ENCODE measurements at regions not wholly inside any gene's neighbourhood (a gene's known extent, or its start where the extent isn't known, plus 50 kb on each side); places are given as distances from the start of the nearest gene placed in this dataset.
"Not testable (repeated sequence)": the region's sequence is repeated elsewhere in the genome, so short reads cannot be mapped to it uniquely, and the experiment has no call there.

DNA sequence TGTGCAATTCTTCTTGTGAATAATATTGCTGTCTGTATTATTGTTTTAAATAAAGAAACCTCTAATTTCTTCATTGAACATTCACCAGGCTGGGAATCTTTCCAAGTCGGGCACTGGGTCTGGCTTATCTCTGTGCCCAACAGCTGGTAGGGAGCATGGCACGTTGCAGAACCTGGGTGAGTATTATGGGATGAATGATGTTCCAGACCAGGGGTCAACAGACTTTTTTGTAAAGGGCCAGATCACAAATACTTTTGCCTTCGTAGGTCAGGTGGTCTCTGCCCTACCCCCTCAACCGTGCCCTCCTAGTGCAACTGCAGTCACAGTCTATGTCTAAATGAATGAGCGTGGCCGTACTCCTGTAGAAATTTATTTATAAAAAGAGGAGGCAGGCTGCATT, 81.6 kb upstream of the FOXQ1 start:
- DNase-seq: no peak

DNA sequence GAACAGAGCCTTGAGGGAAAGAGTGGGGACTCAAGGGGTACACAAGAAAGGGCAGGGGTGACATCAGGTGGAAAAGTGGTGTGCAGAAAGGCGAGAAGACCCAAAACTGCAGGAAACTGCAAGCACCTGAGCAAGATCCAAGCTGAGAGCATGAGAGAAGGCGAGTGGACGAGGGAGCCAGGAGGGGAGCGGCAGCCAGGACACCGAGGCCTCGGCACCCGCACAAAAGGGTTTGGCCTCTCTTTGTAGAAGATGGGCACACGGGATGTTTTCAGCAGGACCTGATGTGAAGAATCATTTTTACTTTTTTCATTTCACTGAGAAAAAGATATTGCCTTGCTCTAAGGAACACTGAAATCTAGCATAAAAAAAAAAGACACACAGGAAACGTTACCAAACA, 82.1 kb upstream of the FOXQ1 start:
- no peak for DNase-seq

DNA sequence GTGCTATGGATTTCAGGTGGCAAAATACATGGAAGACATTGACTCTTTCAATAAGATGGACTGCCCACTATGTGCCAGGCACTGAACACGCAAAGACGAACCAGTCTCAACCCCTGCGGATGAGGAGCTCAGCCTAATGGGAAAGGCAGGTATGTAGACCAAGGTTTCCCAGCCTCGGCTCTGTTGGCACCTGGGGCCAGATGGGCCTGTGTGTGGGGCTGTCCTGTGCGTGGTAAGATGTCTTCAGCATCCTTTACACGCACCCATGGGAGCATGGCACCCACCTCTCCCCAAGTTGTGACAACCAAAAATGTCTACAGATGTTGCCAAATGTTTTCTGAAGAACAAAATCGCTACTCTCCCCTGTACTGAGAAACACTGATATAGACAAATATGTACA, 82.6 kb upstream of the FOXQ1 start:
- DNase-seq: no peak

DNA sequence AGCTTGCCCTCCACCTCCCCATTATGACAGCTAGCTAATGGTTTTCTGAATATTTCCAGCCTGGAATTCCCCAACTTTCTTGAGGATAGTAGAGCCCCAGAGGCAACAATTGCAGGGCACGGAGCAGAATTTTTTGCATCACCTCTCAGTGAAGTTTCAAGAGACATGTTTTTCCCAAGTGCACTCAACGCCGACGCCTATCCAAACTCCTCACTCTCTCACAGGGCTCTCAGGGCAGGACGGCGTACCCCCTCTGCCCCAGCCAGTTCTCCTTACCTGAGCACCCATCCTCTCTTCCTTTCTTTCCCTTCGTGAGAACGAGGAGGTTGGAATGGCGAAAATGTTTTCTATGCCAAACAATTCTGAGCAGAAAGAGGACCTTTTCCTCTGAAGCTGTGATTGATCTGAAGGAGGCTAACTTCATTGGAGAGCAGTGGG, 83.1 kb upstream of the FOXQ1 start:
- no peak for DNase-seq

DNA sequence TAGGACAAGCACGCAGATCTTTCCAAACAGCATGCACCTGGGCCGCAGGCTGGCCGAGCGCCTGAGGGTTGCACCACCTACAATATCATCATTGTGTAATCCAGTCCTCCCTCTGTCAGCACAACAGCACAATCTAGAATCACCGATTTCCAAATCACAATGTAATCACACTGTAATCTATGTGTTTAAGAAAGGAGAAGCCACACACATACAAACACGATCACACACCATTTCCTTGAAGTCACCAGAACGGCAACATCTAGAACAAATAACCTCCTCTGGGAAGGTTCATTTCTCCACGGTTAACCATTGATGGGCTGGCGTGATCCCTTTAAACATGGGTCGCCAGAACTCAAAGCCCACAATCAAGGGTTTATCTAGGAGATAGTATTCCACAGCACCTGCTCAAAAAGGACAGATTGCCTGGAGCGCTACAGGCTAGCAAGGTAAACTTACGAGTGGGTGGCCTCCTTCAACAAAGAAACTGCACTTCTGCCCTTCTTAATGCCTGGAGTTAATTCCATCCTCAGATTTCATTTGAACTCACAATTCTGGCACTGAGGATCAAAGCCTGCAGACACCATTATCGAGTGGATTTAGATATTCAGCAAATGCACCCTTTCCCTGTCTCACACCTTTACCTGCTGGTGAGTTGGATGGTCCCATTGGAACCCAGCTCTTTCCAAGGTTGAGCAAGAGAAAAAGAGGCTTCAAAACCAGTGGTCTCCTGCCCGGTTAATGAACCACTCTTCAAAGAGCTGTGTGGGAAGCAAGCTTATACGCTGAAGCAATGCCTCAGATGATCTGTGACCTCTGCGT, 83.8 kb upstream of the FOXQ1 start:
- DNase-seq: no peak

DNA sequence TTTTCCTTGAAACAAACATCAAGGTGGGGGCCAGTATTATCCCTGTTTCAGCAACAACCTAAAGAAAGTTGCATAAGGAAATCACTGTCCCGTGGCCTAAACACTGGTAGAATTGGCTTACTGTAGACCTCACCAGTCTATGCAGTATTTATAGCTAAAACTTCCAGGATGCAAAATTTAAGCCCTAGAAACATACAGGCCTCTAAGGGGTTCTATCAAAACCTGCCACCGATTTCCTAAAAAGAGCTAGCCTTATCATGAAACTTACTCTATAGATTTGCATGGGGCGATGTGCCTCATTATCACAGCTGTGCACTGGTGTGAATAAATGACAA, 84.3 kb upstream of the FOXQ1 start:
- no peak for DNase-seq

DNA sequence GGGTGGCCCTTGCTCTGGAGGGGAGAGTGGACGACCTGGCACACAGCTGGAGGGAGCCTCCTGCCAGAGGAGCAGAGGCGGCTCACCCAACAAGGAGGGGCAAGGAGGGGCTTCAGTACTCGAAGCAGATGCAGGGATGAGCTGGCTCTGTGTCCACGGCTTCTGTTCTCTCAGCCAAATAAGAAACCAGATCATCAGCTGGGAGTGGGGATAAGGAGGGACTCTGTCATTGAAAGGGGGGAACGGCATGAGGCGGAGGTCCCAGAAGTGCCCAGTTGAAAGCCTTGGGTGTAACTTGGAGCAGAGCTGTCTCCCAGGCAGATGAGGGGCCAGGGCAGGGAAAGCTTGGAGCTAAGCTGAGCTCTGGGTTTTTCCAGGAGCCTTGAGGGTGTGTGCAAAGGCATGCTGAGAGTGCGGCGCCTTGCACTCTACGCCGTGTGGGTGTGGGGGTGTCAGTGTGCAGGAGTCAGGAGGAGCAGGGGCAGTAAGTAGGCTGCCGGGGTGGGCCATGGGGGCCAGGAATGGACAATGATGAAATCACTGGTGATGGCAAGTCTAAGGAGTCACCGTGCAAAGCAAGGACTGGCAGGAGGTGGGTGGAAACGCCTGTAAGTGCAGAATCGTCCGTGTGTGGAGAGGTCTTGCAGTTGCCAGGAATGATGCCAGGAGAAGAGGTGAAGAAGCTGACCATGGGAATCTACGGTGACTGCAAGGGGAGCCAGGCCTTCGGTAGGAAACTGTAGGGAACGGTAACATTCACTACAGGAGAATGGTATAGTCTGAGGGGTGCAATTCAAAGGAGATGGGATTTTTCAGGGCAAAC, 85.4 kb upstream of the FOXQ1 start:
- DNase-seq: no peak

DNA sequence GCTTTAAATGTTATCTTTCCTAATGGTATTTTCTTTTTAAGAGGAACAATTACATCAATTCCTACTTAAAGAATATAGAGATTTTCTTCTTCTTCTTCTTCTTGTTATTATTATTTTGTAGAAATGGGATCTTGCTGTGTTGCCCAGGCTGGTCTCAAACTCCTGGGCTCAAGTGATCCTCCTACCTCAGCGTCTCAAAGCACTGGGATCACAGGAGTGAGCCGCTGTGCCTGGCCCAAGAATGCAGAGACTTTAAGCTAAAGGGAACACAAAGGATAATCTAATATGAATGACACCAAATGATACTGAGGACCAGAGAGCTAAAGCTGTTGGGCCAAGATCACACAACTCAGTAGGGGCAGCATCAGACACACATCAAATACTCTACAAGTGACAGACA, 87.4 kb upstream of the FOXQ1 start:
- no peak for DNase-seq

DNA sequence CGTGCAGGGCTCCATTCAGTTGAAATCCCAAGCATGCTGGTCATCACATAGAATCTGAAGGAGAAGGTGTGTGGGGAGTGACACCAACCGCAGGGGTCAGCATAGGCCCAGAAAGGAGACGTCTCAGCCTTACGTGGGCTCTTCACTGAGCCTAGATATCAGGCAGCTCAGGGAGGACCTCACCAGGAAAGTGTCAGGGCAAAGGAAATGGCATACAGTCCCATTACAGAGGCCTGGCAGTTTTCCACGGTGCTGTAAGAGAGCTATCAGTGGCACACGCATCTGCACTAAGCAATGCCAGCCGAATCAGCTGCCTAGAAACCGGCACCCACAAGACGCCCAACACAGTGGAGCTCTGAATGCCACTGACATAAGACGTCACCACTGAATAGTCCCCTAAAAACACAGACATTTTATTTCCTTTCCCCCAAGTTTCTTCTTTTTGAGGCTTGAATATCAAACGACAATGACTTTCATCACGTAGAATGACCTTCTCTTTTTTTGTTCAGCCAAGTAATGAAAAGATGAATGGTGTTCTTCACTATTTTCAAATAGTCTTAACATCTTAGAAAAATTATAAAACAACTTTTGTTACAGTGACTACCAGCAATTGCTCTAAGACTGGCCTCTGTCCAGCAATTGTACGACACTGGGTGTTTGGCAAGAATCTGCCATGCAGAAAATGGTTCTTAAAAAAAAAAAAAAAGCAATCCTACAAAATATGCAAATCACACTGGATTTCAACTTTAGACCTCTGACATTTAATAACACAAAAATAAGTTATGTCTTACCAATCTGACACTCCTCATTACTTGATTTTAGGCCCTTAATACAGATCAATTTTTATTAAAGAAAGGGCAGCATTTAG, 88.9 kb upstream of the FOXQ1 start:
- DNase-seq: no peak

DNA sequence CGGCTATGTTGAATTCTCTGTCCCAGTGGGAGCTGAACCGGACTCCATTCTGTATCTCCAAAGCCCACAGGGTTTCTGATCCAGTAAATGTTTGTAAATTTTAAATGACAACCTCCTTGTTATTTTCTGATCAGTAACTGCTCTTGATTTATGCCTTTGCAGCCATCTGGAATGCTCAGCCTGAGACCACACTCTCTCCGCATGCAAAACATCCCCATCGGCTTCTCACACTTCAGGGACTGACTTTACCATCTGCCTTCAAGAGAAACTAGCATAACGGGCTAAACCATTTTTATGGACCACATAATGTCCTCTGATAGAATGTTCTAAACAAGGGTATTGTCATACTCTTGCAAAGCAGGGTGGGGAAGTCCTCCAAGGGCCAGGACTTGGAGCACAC, 94.5 kb upstream of the FOXQ1 start:
- no peak for DNase-seq

DNA sequence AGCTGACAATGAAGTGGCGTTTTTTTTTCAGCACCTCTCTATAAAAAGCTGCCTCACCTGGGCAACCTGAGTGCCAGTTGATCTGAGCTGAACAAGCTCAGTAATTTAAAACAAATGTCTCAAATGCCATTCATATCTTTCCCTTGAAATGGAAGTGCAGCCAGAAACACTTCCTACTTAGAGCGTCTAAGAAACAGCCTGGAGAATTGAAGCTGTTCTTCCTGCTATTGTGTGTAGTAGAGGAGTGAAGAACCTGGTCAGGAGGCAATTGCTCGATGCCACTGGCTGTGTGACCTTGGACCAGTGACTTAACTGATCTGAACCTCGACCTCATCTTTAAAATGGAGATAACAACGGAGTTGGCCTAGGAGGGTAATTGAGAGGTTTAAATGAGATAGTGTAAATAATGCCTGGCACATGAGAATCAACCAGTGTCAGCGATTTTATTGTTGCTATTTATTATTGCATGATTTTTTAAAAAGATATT, 95.4 kb upstream of the FOXQ1 start:
- DNase-seq: no peak

DNA sequence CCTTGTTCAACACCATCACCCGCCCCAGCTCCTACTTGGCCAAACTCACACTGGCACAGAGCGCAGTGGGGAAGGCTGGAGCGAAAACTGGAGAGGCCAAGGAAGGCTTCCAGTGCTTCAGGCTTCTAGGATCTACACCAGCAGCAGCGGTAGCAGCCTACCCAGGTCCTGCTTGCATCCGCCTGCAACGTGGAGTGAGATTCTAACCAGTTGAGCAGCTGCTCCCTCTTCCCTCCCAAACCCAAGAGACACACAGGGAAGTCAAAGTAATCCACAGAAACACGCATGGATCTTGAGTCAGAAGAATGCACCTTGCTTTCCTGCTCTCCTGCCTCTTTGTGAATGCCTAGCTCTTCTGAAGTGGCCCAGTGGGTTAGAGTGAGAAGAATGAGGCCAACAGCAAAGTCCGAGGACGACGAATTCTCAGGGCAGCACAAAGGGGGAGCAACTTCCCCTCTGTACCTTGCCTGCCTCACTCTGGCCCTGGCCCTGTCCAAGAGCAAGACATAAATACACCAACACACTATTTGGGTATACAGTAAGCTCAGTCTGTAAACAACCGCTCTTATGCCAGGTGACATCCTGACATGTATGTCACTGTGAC, 95.9 kb upstream of the FOXQ1 start:
- no peak for DNase-seq

DNA sequence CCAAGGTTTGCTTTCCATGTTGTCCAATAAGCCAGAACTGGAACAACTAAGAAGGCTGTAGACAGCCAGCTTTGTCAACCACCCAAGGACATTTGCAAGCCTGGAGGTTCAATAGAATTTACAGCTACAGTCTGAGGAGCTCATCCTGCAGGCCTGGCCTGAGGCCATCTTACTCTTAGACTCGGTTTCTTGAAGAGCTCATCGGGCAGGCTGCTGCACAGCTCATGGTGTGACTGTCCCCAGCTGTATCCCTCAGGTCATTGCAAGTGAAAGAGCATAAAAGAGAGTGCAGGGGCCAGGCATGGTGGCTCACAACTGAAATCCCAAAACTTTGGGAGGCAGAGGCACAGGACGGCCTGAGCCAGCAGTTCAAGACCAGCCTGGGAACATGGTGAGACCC, 96.9 kb upstream of the FOXQ1 start:
- DNase-seq: no peak

DNA sequence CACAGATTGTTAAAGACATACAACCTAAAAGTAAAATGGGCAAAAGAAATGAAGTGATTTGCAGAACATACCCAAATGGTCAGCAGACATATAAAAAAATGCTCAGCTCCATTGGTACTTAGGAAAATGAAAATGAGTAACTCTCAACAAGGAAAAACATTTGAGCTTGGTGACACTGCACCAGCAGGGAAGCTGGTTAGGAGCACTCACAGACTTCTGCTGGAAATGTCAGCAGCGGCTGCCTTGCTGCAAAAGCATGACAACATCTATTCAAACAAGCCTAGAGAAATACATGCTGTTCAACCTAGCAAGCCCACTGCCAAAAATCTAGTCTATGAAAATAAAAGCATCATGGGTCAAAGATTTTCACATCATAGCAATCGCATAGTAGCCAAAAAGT, 99.0 kb upstream of the FOXQ1 start:
- DNase-seq: no peak

DNA sequence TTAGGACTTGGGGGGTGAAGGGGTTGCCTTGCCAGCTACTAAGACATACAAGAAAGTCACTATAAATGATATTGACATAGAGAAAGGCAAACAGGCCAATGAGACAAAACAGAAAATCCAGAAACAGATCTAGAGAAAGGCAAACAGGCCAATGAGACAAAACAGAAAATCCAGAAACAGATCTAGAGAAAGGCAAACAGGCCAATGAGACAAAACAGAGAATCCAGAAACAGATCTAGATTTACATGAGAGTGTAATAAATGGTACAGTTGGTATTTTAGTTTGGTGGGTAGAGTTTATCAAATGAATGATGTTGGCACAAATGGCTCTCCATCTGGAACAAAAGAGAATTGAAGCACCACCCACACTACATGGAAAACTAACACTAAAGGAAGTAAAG, 99.8 kb upstream of the FOXQ1 start:
- DNase-seq: not testable (repeated sequence)

DNA sequence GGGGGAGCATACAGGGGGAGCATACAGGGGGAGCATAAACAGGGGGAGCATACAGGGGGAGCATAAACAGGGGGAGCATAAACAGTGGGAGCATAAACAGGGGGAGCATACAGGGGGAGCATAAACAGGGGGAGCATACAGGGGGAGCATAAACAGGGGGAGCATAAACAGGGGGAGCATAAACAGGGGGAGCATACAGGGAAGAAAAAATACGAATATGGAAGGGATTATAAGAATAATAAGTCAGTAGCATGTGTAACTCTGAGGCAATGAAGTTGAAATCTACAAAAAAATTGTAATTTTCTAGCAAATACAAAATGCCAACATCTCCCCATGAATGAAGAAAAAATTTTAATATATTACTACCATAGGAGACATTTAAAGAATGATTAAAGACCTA, 101.3 kb upstream of the FOXQ1 start:
- DNase-seq: not testable (repeated sequence)

DNA sequence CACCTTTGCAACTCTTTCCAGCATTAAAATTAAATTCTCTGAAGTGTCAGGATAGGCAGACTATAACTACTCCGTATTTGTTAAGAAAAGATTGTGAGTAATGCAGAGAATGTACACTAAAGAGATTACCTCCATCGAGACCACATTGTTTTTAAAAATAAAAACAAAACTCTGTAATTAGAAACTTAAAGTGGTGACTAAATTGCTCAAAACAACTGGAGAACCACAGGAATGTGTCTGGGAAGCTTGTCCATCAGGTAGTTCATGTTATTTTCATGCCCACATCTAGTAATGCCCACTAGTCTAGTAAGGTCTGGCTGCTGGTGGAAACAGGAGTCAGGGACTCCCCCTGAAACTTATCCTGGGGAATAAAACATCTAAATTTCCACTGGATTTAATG, 103.0 kb upstream of the FOXQ1 start:
- DNase-seq: no peak

DNA sequence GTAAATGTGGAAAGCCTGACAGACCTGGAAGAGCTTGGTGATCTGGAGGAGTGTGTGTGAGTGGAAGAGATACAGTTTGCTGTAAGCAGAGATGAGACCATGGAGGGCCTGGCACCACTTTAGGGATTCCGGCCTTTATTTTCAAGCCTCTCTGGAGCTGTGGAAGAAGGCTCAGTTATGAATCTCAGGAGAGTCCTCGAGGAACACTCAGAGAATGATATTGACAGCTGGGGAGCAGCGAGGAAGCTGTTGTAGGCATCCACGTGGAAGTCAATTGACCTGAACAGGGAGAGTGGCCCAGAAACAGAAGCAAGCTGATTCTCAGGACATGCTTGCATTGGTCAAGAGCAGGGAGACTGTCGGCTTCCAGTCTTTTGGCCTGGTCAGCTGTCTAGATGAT, 108.4 kb upstream of the FOXQ1 start:
- no peak for DNase-seq

DNA sequence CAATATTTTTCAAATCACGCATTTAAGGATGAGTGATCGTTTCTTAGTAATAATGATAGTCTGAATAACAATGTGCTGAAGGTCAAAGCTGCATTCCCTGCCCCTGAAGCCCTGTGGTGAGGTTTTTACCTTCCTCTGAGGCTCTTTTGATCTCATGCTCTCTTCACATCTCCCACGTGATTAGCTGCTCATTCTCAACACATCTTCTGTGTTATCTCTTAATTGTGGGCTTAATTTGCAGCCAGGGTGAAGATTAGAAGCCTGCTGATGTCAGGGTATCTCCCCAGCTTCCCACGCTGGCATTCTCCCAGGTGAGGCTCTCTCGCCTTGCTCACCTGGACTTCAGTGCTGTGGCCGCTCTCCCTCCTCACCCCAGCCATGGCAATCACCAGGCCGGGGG, 109.7 kb upstream of the FOXQ1 start:
- DNase-seq: no peak

DNA sequence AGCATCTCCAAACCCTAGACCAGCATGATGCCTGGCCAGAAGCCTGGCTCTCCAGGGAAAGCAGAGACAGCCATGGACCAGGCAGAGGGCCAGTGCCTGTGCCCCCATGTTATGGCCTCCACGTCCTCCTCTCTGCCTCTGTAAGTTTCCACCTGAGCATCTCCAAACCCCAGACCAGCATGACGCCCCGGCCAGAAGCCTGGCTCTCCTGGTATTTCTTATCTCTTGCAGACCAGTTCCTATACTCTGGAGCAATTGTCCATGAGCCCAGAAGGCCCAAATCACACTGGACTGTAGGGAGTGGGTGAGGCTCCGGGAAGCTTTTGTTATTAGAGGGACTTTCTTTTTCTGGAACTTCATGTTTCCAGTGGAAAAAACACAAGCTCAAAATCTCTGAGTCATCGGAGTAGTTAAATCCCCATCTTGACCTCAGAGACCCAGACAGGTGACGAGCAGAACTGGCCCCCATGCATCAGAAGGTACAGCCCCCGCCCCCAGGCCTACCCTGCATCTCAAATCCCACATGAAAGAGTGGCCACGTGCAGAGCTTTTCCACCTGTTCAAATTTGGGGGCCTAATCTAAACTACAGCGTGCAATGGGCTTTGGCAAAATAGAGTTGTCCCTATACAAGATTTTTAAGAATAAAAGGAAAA, 110.2 kb upstream of the FOXQ1 start:
- no peak for DNase-seq

DNA sequence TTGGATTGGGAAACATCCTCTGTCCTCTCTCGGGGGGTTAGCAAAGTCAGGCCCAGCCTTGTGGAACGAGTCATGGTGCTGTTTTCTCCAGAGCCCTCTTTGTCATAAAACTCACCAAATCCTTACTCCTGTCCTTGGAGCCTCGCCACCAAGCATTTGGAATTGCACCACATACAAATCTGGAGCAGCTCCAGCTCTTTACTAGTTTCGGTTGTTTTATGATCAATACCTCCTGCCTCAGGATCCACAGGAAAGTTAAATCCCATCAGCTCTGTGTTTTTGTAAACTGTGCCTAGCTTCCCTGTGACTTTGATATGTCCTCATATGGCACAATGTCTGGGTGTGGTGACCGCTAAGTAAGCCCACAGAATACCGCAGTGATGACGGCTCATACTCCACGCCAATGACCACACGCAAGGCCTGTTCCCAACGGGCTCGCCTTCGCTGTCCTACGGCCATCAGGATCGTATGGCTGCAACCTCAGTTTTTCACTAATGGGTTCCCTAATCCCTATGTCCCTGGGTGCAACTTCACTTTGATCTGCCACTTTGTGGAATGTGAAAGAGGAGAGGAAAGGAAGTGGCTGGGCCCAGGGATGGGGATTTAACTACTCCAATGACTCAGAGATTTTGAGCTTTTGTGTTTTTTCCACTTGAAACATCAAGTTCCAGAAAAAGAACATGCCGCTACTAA, 111.3 kb upstream of the FOXQ1 start:
- DNase-seq: no peak

DNA sequence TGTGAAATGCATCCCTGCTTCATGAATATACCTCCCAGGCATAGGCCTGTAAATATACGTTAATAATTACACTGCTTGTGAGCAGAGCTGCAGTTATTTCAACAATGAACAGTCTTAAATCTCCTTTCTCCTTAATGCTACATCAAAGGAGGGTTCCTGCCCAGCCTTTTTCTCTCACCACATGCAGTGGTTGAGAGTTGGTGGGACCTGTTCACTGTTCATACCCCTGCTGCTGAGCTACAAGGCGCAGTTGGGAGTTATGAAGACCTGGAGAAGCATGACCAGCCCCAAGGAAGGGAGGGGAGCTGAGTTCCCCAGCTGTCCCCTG, 111.9 kb upstream of the FOXQ1 start:
- no peak for DNase-seq

Measured in cerebellar nuclear complex (tissue), 1 donor.